NCI-H2081 treated with DMSO at 0.1 percent for 48 hours (cell line): ENCODE measurements at regions not wholly inside any gene's neighbourhood (a gene's known extent, or its start where the extent isn't known, plus 50 kb on each side); places are given as distances from the start of the nearest gene placed in this dataset.
"Not testable (repeated sequence)": the region's sequence is repeated elsewhere in the genome, so short reads cannot be mapped to it uniquely, and the experiment has no call there.

Source experiments
- DNase-seq: peaks from one replicate; lab custom pipeline; 2025; lab: John Stamatoyannopoulos, UW

GRCh38 chr18:76018210-76018609 is 476.8 kb downstream of the ZNF516 start:
- DNase-seq, result no peak

- no peak for DNase-seq
These were observed 482.0 kb downstream of the ZNF516 start for GRCh38 chr18:76013057-76013456.

- peak; percentile 37 for DNase-seq
These were observed 489.3 kb downstream of the ZNF516 start for GRCh38 chr18:76005632-76006208.

GRCh38 chr18:75987913-75988312 is 507.1 kb downstream of the ZNF516 start:
- DNase-seq, result not testable (repeated sequence)

- DNase-seq, result no peak
These were observed 510.2 kb downstream of the ZNF516 start for GRCh38 chr18:75984853-75985252.

- no peak for DNase-seq
These were observed 513.9 kb downstream of the ZNF516 start for GRCh38 chr18:75981102-75981501.

- DNase-seq, result no peak
These were observed 518.0 kb downstream of the ZNF516 start for GRCh38 chr18:75977081-75977480.

GRCh38 chr18:75970212-75970611 is 524.8 kb downstream of the ZNF516 start:
- DNase-seq, result no peak

- DNase-seq, result no peak
These were observed 528.6 kb downstream of the ZNF516 start for GRCh38 chr18:75966431-75966830.

GRCh38 chr18:75962036-75962572 is 532.9 kb downstream of the ZNF516 start:
- DNase-seq, result no peak

- DNase-seq, result not testable (repeated sequence)
These were observed 532.9 kb upstream of the SMIM21 start for GRCh38 chr18:75960356-75960755.

- DNase-seq, result no peak
These were observed 531.6 kb upstream of the SMIM21 start for GRCh38 chr18:75959150-75959549.

- no peak for DNase-seq
These were observed 531.2 kb upstream of the SMIM21 start for GRCh38 chr18:75958683-75959082.

GRCh38 chr18:75945265-75945933 is 517.9 kb upstream of the SMIM21 start:
- DNase-seq, result no peak

GRCh38 chr18:75937306-75937705 is 509.8 kb upstream of the SMIM21 start:
- DNase-seq, result no peak

GRCh38 chr18:75936862-75937261 is 509.4 kb upstream of the SMIM21 start:
- DNase-seq, result no peak

- DNase-seq, result no peak
These were observed 503.6 kb upstream of the SMIM21 start for GRCh38 chr18:75931079-75931478.

GRCh38 chr18:75928706-75929105 is 501.2 kb upstream of the SMIM21 start:
- no peak for DNase-seq

- no peak for DNase-seq
These were observed 500.3 kb upstream of the SMIM21 start for GRCh38 chr18:75927791-75928190.

- no peak for DNase-seq
These were observed 499.3 kb upstream of the SMIM21 start for GRCh38 chr18:75926811-75927210.

- no peak for DNase-seq
These were observed 495.7 kb upstream of the SMIM21 start for GRCh38 chr18:75923169-75923568.

- DNase-seq, result no peak
These were observed 489.1 kb upstream of the SMIM21 start for GRCh38 chr18:75916624-75916982.

GRCh38 chr18:75915941-75916623 is 488.6 kb upstream of the SMIM21 start:
- DNase-seq, result no peak
